Chondrocyte (in vitro differentiated cells): ENCODE measurements at regions not wholly inside any gene's neighbourhood (a gene's known extent, or its start where the extent isn't known, plus 50 kb on each side); places are given as distances from the start of the nearest gene placed in this dataset.

Source experiments
- DNase-seq: peaks from one replicate; pipeline ENCODE4 v3.0.0; 2021; ENCODE audit warnings: mixed read lengths, low spot score
- H3K27ac Mint-ChIP-seq: one replicate; pipeline ENCODE4 v1.8.0; 2021; ENCODE audit warnings: mild to moderate bottlenecking, moderate library complexity, mixed read lengths; ENCODE audit not compliant: unreplicated experiment
- H3K27me3 Mint-ChIP-seq: 2 replicates; pipeline ENCODE4 v1.8.0; 2021; ENCODE audit warnings: low read depth, mixed read lengths
- H3K36me3 Mint-ChIP-seq: 2 replicates; pipeline ENCODE4 v1.8.0; 2021; ENCODE audit warnings: low read depth, mixed read lengths
- H3K4me1 Mint-ChIP-seq: 2 replicates; pipeline ENCODE4 v1.8.0; 2021; ENCODE audit warnings: low read depth, mild to moderate bottlenecking, mixed read lengths
- H3K4me3 Mint-ChIP-seq: one replicate; pipeline ENCODE4 v1.8.0; 2021; ENCODE audit warnings: mild to moderate bottlenecking, moderate library complexity, mixed read lengths; ENCODE audit not compliant: unreplicated experiment
- H3K9me3 Mint-ChIP-seq: 2 replicates; pipeline ENCODE4 v1.8.0; 2021; ENCODE audit warnings: low read depth, mixed read lengths
- CTCF ChIP-seq: fragments of 200-600 bp; sonication (generic); IDR thresholded peaks from 2 replicates; pipeline ENCODE4 v1.5.0; 2021; ENCODE audit warnings: antibody characterized with exemption, mild to moderate bottlenecking, moderate library complexity

- H3K4me3 Mint-ChIP-seq: no peak overlapping the region
- H3K36me3 Mint-ChIP-seq: no peaks in the 10 kb centered on the region
- peaks cover 36% of the 10 kb centered on the region for H3K4me1 Mint-ChIP-seq
- H3K27ac Mint-ChIP-seq: no peak overlapping the region
- no peaks in the 10 kb centered on the region for H3K27me3 Mint-ChIP-seq
- no peak for TF ChIP-seq CTCF
- no peak for DNase-seq
- no peaks in the 10 kb centered on the region for H3K9me3 Mint-ChIP-seq
Measured at GRCh38 chr11:116231543-116231942, 541.2 kb downstream of the BUD13 start.

GRCh38 chr11:116230438-116230837 is 542.3 kb downstream of the BUD13 start:
- Mint-ChIP-seq H3K27ac (no peak overlapping the region), H3K9me3 (no peaks in the 10 kb centered on the region), H3K27me3 (no peaks in the 10 kb centered on the region), H3K36me3 (no peaks in the 10 kb centered on the region), H3K4me1 (peaks cover 47% of the 10 kb centered on the region), H3K4me3 (no peak overlapping the region)
- no peak for TF ChIP-seq CTCF
- no peak for DNase-seq

- H3K4me3 Mint-ChIP-seq: no peak overlapping the region
- peaks cover 56% of the 10 kb centered on the region for H3K4me1 Mint-ChIP-seq
- no peaks in the 10 kb centered on the region for H3K27me3 Mint-ChIP-seq
- H3K36me3 Mint-ChIP-seq: no peaks in the 10 kb centered on the region
- no peaks in the 10 kb centered on the region for H3K9me3 Mint-ChIP-seq
- H3K27ac Mint-ChIP-seq: no peak overlapping the region
- no peak for TF ChIP-seq CTCF
- DNase-seq: no peak
Measured at GRCh38 chr11:116229236-116229970, 543.4 kb downstream of the BUD13 start.

- H3K9me3 Mint-ChIP-seq: no peaks in the 10 kb centered on the region
- H3K4me3 Mint-ChIP-seq: no peak overlapping the region
- DNase-seq: no peak
- H3K36me3 Mint-ChIP-seq: no peaks in the 10 kb centered on the region
- no peak for TF ChIP-seq CTCF
- H3K27me3 Mint-ChIP-seq: peaks cover 10% of the 10 kb centered on the region
- no peak overlapping the region for H3K27ac Mint-ChIP-seq
- H3K4me1 Mint-ChIP-seq: peaks cover 30% of the 10 kb centered on the region
Measured at GRCh38 chr11:116226731-116227130, 546.1 kb downstream of the BUD13 start.

GRCh38 chr11:116225784-116226585 is 546.8 kb downstream of the BUD13 start:
- TF ChIP-seq CTCF: peak; percentile 10
- DNase-seq: no peak
- H3K36me3 Mint-ChIP-seq: no peaks in the 10 kb centered on the region

More at GRCh38 chr11:116225784-116226585, 546.8 kb downstream of the BUD13 start:
- H3K27ac Mint-ChIP-seq: no peak overlapping the region
- H3K4me3 Mint-ChIP-seq: no peak overlapping the region
- H3K4me1 Mint-ChIP-seq: peaks cover 30% of the 10 kb centered on the region
- H3K27me3 Mint-ChIP-seq: peaks cover 10% of the 10 kb centered on the region
- H3K9me3 Mint-ChIP-seq: no peaks in the 10 kb centered on the region
